Endodermal cell (in vitro differentiated cells): ENCODE measurements at regions not wholly inside any gene's neighbourhood (a gene's known extent, or its start where the extent isn't known, plus 50 kb on each side); places are given as distances from the start of the nearest gene placed in this dataset.

Experiments
- DNase-seq: peaks from one replicate; pipeline ENCODE4 v3.0.0-alpha.2; 2017
- H3K27ac ChIP-seq: 2 replicates; pipeline ENCODE4 v1.5.1; 2013; ENCODE audit warnings: mild to moderate bottlenecking, low read depth, low read length, moderate library complexity
- H3K27me3 ChIP-seq: 2 replicates; pipeline ENCODE4 v1.6.1; 2013; ENCODE audit warnings: mild to moderate bottlenecking, low read length, moderate library complexity; ENCODE audit not compliant: insufficient read depth, control insufficient read depth, poor library complexity, severe bottlenecking
- H3K36me3 ChIP-seq: 2 replicates; pipeline ENCODE4 v1.7.0; 2013; ENCODE audit warnings: mild to moderate bottlenecking, low read length, moderate library complexity; ENCODE audit not compliant: control insufficient read depth, insufficient read depth
- H3K4me1 ChIP-seq: one replicate; pipeline ENCODE4 v1.7.0; 2013; ENCODE audit warnings: low read length; ENCODE audit not compliant: control insufficient read depth, insufficient read depth
- H3K4me3 ChIP-seq: 2 replicates; pipeline ENCODE4 v1.5.1; 2013; ENCODE audit warnings: mild to moderate bottlenecking, low read length, moderate library complexity
- H3K9ac ChIP-seq: 2 replicates; pipeline ENCODE4 v1.6.1; 2013; ENCODE audit warnings: mild to moderate bottlenecking, low read length, moderate library complexity; ENCODE audit not compliant: poor library complexity, severe bottlenecking; ENCODE audit errors: extremely low read depth
- H3K9me3 ChIP-seq: 2 replicates; pipeline ENCODE4 v1.6.1; 2013; ENCODE audit warnings: mild to moderate bottlenecking, low read length, moderate library complexity; ENCODE audit not compliant: control insufficient read depth
- H3K27ac Mint-ChIP-seq: 2 replicates; pipeline ENCODE4 v1.8.0; 2020; ENCODE audit warnings: mixed read lengths
- H3K27me3 Mint-ChIP-seq: 2 replicates; pipeline ENCODE4 v1.8.0; 2021; ENCODE audit warnings: mild to moderate bottlenecking, mixed read lengths; ENCODE audit not compliant: insufficient read depth
- H3K36me3 Mint-ChIP-seq: 2 replicates; pipeline ENCODE4 v1.8.0; 2020; ENCODE audit warnings: low read depth, mixed read lengths
- H3K4me1 Mint-ChIP-seq: 2 replicates; pipeline ENCODE4 v1.8.0; 2020; ENCODE audit warnings: mixed read lengths
- H3K4me3 Mint-ChIP-seq: 2 replicates; pipeline ENCODE4 v1.8.0; 2020; ENCODE audit warnings: mild to moderate bottlenecking, moderate library complexity, mixed read lengths
- H3K9me3 Mint-ChIP-seq: 2 replicates; pipeline ENCODE4 v1.8.0; 2020; ENCODE audit warnings: mild to moderate bottlenecking, mixed read lengths
- WGBS, 2 experiments: methylation state at CpG; one replicate each; pipeline versions ENCODE4 v1.1.5 to v1.1.7; 2013; ENCODE audit warnings: missing lambda C conversion rate in 2 of 2, mixed read lengths in 1 of 2; ENCODE audit not compliant: insufficient coverage in 1 of 2, insufficient read length in 1 of 2; 5-methylcytosine and 5-hydroxymethylcytosine counted together
- TF ChIP-seq, protein P1 (sequence below): fragments of 200-600 bp; sonication (generic); conservative IDR thresholded peaks from 2 replicates; pipeline ENCODE4 v1.5.0; 2021; ENCODE audit warnings: antibody characterized with exemption, mild to moderate bottlenecking

DNA sequence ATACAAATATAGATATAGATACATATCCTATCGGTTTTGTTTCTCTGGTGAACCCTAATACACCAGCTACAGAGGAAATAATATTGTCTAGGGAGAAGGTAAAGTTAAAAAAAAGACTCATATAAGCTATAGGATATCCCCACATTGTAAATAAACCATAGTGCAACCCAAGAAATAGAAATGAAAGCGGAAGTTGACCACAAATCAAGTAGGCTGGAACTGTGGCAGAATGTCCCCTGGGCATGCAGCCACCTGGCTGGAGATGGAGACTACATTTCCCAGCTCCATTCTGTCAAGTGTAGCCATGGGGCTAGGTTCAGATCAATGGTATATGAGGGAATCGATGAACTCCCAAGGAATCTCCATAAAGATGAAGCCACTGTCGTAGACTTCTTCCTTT is 70.1 kb upstream of the RPS6KA2 start:
- WGBS, 2 experiments: 60 to 100% methylated on average over 1 to 3 of the region's 4 CpGs
- Histone ChIP-seq H3K36me3 (no peaks in the 10 kb centered on the region), H3K4me3 (no peak overlapping the region), H3K27ac (no peak overlapping the region), H3K9me3 (no peaks in the 10 kb centered on the region), H3K9ac (no peak overlapping the region), H3K4me1 (peaks cover 4% of the 10 kb centered on the region), H3K27me3 (no peaks in the 10 kb centered on the region)
- TF ChIP-seq, protein P1, sequence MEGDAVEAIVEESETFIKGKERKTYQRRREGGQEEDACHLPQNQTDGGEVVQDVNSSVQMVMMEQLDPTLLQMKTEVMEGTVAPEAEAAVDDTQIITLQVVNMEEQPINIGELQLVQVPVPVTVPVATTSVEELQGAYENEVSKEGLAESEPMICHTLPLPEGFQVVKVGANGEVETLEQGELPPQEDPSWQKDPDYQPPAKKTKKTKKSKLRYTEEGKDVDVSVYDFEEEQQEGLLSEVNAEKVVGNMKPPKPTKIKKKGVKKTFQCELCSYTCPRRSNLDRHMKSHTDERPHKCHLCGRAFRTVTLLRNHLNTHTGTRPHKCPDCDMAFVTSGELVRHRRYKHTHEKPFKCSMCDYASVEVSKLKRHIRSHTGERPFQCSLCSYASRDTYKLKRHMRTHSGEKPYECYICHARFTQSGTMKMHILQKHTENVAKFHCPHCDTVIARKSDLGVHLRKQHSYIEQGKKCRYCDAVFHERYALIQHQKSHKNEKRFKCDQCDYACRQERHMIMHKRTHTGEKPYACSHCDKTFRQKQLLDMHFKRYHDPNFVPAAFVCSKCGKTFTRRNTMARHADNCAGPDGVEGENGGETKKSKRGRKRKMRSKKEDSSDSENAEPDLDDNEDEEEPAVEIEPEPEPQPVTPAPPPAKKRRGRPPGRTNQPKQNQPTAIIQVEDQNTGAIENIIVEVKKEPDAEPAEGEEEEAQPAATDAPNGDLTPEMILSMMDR: no peak
- no peaks in the 10 kb centered on the region for H3K27me3 Mint-ChIP-seq
- H3K4me1 Mint-ChIP-seq: peaks cover 8% of the 10 kb centered on the region
- no peak for DNase-seq
- H3K27ac Mint-ChIP-seq: no peak overlapping the region
- H3K4me3 Mint-ChIP-seq: no peak overlapping the region
- H3K9me3 Mint-ChIP-seq: no peaks in the 10 kb centered on the region
- no peaks in the 10 kb centered on the region for H3K36me3 Mint-ChIP-seq

DNA sequence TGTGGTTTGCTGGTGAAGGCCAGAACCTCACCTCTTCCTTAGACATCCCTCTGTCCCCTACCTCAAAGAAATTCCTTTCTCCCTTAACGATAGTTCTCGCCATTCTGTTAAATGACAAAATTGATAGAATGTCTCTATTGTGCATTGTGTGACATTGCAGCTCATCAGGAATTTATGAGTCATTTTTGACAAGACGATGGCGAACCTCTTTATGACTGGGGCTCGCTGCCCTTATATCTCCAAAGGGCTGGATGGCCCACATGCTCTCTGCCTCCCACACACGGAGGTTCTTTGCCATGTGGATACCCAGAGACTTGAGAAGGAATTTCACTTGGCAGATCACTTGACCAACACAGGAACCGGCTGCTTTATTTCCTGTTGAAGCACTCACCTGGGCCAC is 66.8 kb upstream of the RPS6KA2 start:
- Mint-ChIP-seq H3K27ac (no peak overlapping the region), H3K4me3 (no peak overlapping the region), H3K4me1 (peaks cover 8% of the 10 kb centered on the region), H3K36me3 (no peaks in the 10 kb centered on the region), H3K27me3 (no peaks in the 10 kb centered on the region), H3K9me3 (no peaks in the 10 kb centered on the region)
- Histone ChIP-seq H3K9me3 (no peaks in the 10 kb centered on the region), H3K36me3 (no peaks in the 10 kb centered on the region), H3K4me1 (peaks cover 4% of the 10 kb centered on the region), H3K9ac (no peak overlapping the region), H3K4me3 (no peak overlapping the region), H3K27ac (no peak overlapping the region), H3K27me3 (no peaks in the 10 kb centered on the region)
- 96 to 97% methylated on average over 5 to 7 of the region's 7 CpGs for WGBS, 2 experiments
- no peak for DNase-seq
- TF ChIP-seq, protein P1: no peak

DNA sequence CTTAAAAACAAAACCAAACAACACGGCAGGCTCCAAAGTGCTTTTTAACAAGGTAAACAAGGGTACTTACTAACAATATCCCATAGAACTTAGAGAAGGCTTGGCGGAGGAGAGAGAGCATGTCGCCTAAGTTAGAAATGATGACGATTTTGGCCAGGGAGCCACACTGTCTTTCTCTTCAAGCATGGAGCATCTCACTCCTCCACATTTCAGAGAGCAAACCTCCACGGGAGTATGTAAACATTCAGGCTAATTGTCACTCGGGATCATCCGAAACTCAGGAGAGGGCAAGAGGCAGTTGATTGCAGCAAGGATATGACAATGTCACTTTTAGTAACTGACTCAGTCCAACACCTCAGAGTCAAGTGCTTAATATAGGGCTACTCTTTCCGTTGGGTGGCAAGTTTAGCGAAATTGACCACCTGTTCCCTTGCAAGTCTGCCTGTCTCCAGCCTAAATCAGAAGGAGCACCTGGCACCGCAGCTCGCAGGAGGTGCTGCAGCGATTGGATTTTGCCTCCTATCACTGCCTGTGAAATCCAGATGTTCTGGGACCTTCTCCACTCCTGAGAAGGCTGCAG is 65.8 kb upstream of the RPS6KA2 start:
- Mint-ChIP-seq H3K9me3 (no peaks in the 10 kb centered on the region), H3K27ac (no peak overlapping the region), H3K4me1 (peaks cover 10% of the 10 kb centered on the region), H3K4me3 (no peak overlapping the region), H3K27me3 (no peaks in the 10 kb centered on the region), H3K36me3 (no peaks in the 10 kb centered on the region)
- TF ChIP-seq, protein P1: no peak
- no peaks in the 10 kb centered on the region for H3K9me3 ChIP-seq
- H3K4me1 ChIP-seq: peaks cover 7% of the 10 kb centered on the region
- 90 to 93% methylated on average over 11 to 12 of the region's 12 CpGs for WGBS, 2 experiments
- H3K36me3 ChIP-seq: no peaks in the 10 kb centered on the region
- H3K4me3 ChIP-seq: no peak overlapping the region
- no peak overlapping the region for H3K27ac ChIP-seq
- peak; percentile 28 for DNase-seq
- H3K9ac ChIP-seq: no peak overlapping the region
- H3K27me3 ChIP-seq: no peaks in the 10 kb centered on the region
